Gastrocnemius medialis (tissue), 4 donors: ENCODE measurements at regions not wholly inside any gene's neighbourhood (a gene's known extent, or its start where the extent isn't known, plus 50 kb on each side); places are given as distances from the start of the nearest gene placed in this dataset.

Source experiments
- POLR2A ChIP-seq, 2 donors: fragments of 450-650 bp; IDR thresholded peaks; one replicate each; pipeline ENCODE4 v1.6.1; 2017; ENCODE audit warnings: antibody characterized with exemption in 2 of 2, mild to moderate bottlenecking in 2 of 2, moderate library complexity in 2 of 2
- TF ChIP-seq, protein P1 (sequence below), 5 experiments: fragments of 450-650 bp in 3 of 5; fragments of 200-600 bp in 2 of 5; sonication (generic) in 2 of 5; IDR thresholded peaks in 4 of 5; conservative IDR thresholded peaks in 1 of 5; 1 replicate in 4 of 5; 2 replicates in 1 of 5; pipeline ENCODE4 v1.5.1; 2016 to 2019; ENCODE audit warnings: antibody characterized with exemption in 5 of 5, mild to moderate bottlenecking in 3 of 5, moderate library complexity in 3 of 5

DNA sequence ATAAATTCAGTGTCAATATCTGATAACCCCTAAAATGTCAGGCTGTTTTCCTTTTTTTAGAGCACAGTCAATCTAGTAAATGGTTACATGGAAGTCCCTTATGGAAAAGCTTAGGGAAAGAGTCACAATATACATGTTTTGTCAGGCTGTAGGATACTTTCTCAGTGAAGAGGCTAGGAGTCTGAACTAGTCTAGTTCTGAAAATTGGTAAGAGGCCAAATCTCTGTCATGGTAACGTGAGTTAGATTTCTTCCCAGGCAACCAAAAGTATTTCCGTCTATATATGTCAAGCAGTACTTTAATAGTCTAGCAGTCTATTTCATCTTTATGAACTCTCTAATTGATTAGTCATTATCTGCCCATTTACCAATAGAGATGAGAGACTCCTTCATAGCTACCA lies 215.9 kb upstream of the LRRC3B start:
- TF ChIP-seq POLR2A (IDR thresholded peaks at IDR 0.05) = no peak
- TF ChIP-seq, protein P1, sequence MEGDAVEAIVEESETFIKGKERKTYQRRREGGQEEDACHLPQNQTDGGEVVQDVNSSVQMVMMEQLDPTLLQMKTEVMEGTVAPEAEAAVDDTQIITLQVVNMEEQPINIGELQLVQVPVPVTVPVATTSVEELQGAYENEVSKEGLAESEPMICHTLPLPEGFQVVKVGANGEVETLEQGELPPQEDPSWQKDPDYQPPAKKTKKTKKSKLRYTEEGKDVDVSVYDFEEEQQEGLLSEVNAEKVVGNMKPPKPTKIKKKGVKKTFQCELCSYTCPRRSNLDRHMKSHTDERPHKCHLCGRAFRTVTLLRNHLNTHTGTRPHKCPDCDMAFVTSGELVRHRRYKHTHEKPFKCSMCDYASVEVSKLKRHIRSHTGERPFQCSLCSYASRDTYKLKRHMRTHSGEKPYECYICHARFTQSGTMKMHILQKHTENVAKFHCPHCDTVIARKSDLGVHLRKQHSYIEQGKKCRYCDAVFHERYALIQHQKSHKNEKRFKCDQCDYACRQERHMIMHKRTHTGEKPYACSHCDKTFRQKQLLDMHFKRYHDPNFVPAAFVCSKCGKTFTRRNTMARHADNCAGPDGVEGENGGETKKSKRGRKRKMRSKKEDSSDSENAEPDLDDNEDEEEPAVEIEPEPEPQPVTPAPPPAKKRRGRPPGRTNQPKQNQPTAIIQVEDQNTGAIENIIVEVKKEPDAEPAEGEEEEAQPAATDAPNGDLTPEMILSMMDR (IDR thresholded peaks at IDR 0.05 in 4 of 5, conservative IDR thresholded peaks at IDR 0.05 in 1 of 5) = no peak
